ENCODE measurements at regions not wholly inside any gene's neighbourhood (a gene's known extent, or its start where the extent isn't known, plus 50 kb on each side); places are given as distances from the start of the nearest gene placed in this dataset.

GRCh38 chr3:153431076-153431475, 269.1 kb downstream of the RAP2B start:
- H3K9me3 Mint-ChIP-seq: peaks cover 0 to 5% of the 10 kb centered on the region in 2 donors
- no peak overlapping the region for H3K27ac Mint-ChIP-seq
- no peak for DNase-seq (ENCODE audit: low spot score in 2 of 2)
- ATAC-seq: no peak
- H3K36me3 Mint-ChIP-seq: no peaks in the 10 kb centered on the region

- Mint-ChIP-seq H3K27ac (no peak overlapping the region), H3K36me3 (no peaks in the 10 kb centered on the region), H3K9me3 (no peaks in the 10 kb centered on the region)
- ATAC-seq (no peak), DNase-seq (ENCODE audit: low spot score in 2 of 2) (no peak)
Measured at GRCh38 chr3:153437666-153438065, 275.6 kb downstream of the RAP2B start.

GRCh38 chr3:153438271-153438670, 276.2 kb downstream of the RAP2B start:
- ATAC-seq (no peak), DNase-seq (ENCODE audit: low spot score in 2 of 2) (no peak)
- no peak overlapping the region for H3K27ac Mint-ChIP-seq
- H3K9me3 Mint-ChIP-seq: no peaks in the 10 kb centered on the region
- no peaks in the 10 kb centered on the region for H3K36me3 Mint-ChIP-seq

- H3K27ac Mint-ChIP-seq: no peak overlapping the region
- DNase-seq (ENCODE audit: low spot score in 2 of 2) (no peak), ATAC-seq (no peak)
- no peaks in the 10 kb centered on the region for H3K36me3 Mint-ChIP-seq
- H3K9me3 Mint-ChIP-seq: no peaks in the 10 kb centered on the region
Measured at GRCh38 chr3:153439780-153440179, 277.8 kb downstream of the RAP2B start.

GRCh38 chr3:153440311-153440710, 278.3 kb downstream of the RAP2B start:
- Mint-ChIP-seq H3K9me3 (no peaks in the 10 kb centered on the region), H3K36me3 (no peaks in the 10 kb centered on the region), H3K27ac (no peak overlapping the region)
- no peak for ATAC-seq
- no peak for DNase-seq (ENCODE audit: low spot score in 2 of 2)

- DNase-seq (ENCODE audit: low spot score in 2 of 2) (no peak), ATAC-seq (no peak)
- H3K27ac Mint-ChIP-seq: no peak overlapping the region
- H3K9me3 Mint-ChIP-seq: no peaks in the 10 kb centered on the region
- no peaks in the 10 kb centered on the region for H3K36me3 Mint-ChIP-seq
Measured at GRCh38 chr3:153442386-153442785, 280.4 kb downstream of the RAP2B start.

- no peaks in the 10 kb centered on the region for H3K9me3 Mint-ChIP-seq
- no peak for DNase-seq (ENCODE audit: low spot score in 2 of 2)
- H3K27ac Mint-ChIP-seq: peak overlapping the region; percentile 28 to 34
- H3K36me3 Mint-ChIP-seq: no peaks in the 10 kb centered on the region
- peak; percentile 36 to 79 for ATAC-seq
Measured at GRCh38 chr3:153442799-153443487, 280.9 kb downstream of the RAP2B start.

GRCh38 chr3:153443961-153444360, 281.9 kb downstream of the RAP2B start:
- no peak for ATAC-seq
- Mint-ChIP-seq H3K36me3 (no peaks in the 10 kb centered on the region), H3K9me3 (no peaks in the 10 kb centered on the region), H3K27ac (no peak overlapping the region)
- no peak for DNase-seq (ENCODE audit: low spot score in 2 of 2)

GRCh38 chr3:153445817-153446216, 283.8 kb downstream of the RAP2B start:
- no peaks in the 10 kb centered on the region for H3K36me3 Mint-ChIP-seq
- ATAC-seq: no peak
- no peak for DNase-seq (ENCODE audit: low spot score in 2 of 2)
- peak overlapping the region in 1 of 2 donors; percentile 52 for H3K27ac Mint-ChIP-seq
- no peaks in the 10 kb centered on the region for H3K9me3 Mint-ChIP-seq

GRCh38 chr3:153448151-153448829, 286.3 kb downstream of the RAP2B start:
- H3K36me3 Mint-ChIP-seq: no peaks in the 10 kb centered on the region
- DNase-seq (ENCODE audit: low spot score in 2 of 2): no peak
- no peaks in the 10 kb centered on the region for H3K9me3 Mint-ChIP-seq
- ATAC-seq: no peak
- H3K27ac Mint-ChIP-seq: no peak overlapping the region

- H3K9me3 Mint-ChIP-seq: no peaks in the 10 kb centered on the region
- ATAC-seq: no peak
- H3K27ac Mint-ChIP-seq: no peak overlapping the region
- no peaks in the 10 kb centered on the region for H3K36me3 Mint-ChIP-seq
- DNase-seq (ENCODE audit: low spot score in 2 of 2): no peak
Measured at GRCh38 chr3:153456833-153457545, 295.0 kb downstream of the RAP2B start.

GRCh38 chr3:153458881-153459280, 296.9 kb downstream of the RAP2B start:
- Mint-ChIP-seq H3K36me3 (no peaks in the 10 kb centered on the region), H3K27ac (no peak overlapping the region), H3K9me3 (no peaks in the 10 kb centered on the region)
- ATAC-seq: no peak
- DNase-seq (ENCODE audit: low spot score in 2 of 2): no peak

GRCh38 chr3:153462545-153462944, 300.5 kb downstream of the RAP2B start:
- ATAC-seq: no peak
- Mint-ChIP-seq H3K9me3 (no peaks in the 10 kb centered on the region), H3K36me3 (no peaks in the 10 kb centered on the region), H3K27ac (no peak overlapping the region)
- DNase-seq (ENCODE audit: low spot score in 2 of 2): no peak

- H3K9me3 Mint-ChIP-seq: no peaks in the 10 kb centered on the region
- DNase-seq (ENCODE audit: low spot score in 2 of 2): no peak
- ATAC-seq: no peak
- H3K36me3 Mint-ChIP-seq: no peaks in the 10 kb centered on the region
- no peak overlapping the region for H3K27ac Mint-ChIP-seq
Measured at GRCh38 chr3:153463895-153464294, 301.9 kb downstream of the RAP2B start.

GRCh38 chr3:153469162-153469561, 307.1 kb downstream of the RAP2B start:
- Mint-ChIP-seq H3K27ac (no peak overlapping the region), H3K9me3 (peaks cover 6 to 10% of the 10 kb centered on the region in 2 donors), H3K36me3 (peaks cover 0 to 9% of the 10 kb centered on the region in 2 donors)
- ATAC-seq (no peak), DNase-seq (ENCODE audit: low spot score in 2 of 2) (no peak)

- DNase-seq (ENCODE audit: low spot score in 2 of 2) (no peak), ATAC-seq (peak; percentile 40 to 66)
Measured at GRCh38 chr3:153484842-153485241, 322.8 kb downstream of the RAP2B start.

GRCh38 chr3:153495422-153495821, 333.4 kb downstream of the RAP2B start:
- ATAC-seq (no peak), DNase-seq (ENCODE audit: low spot score in 2 of 2) (no peak)
- Mint-ChIP-seq H3K9me3 (no peaks in the 10 kb centered on the region), H3K36me3 (no peaks in the 10 kb centered on the region), H3K27ac (no peak overlapping the region)

More at GRCh38 chr3:153484842-153485241, 322.8 kb downstream of the RAP2B start:
- no peaks in the 10 kb centered on the region for H3K9me3 Mint-ChIP-seq
- no peaks in the 10 kb centered on the region for H3K36me3 Mint-ChIP-seq
- H3K27ac Mint-ChIP-seq: no peak overlapping the region
